ENCODE measurements at regions not wholly inside any gene's neighbourhood (a gene's known extent, or its start where the extent isn't known, plus 50 kb on each side); places are given as distances from the start of the nearest gene placed in this dataset.

DNA sequence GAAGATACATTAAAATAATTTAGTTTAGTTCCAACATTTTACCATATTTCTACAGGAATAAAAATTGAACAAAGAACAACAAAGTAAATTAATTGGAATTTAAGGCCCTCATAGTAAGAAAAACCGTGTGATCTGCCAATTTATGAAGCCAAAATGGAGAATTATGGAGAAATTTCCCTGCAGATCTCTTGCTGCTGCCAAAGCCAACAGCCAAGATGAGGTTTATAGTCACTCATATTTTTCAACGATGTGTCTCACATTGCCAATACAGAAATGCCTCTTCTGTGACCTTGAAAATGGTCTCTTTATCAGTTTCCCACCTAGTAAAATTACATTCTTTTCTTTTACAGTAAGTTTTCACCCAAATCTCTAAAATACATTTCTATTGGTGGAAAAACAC is 317.2 kb upstream of the FIGN start:
- WGBS, 2 experiments (ENCODE audit: extremely low coverage in 1 of 2, insufficient coverage in 1 of 2, insufficient read length in 1 of 2, insufficient replicate concordance in 2 of 2, low coverage in 1 of 2, low lambda C conversion rate in 2 of 2, missing lambda C conversion rate in 1 of 2) = 94% methylated on average over 2 of the region's 2 CpGs; no CpG with 5 or more reads in 1 of the 2 experiments
- Histone ChIP-seq H3K14ac (ENCODE audit: insufficient read length) (no peak overlapping the region), H2BK15ac (ENCODE audit: low read length) (no peak overlapping the region), H3K79me2 (ENCODE audit: control insufficient read depth in 1 of 2, insufficient read depth in 2 of 2, low read length in 2 of 2) (no peaks in the 10 kb centered on the region), H2AFZ (ENCODE audit: low read length) (no peak overlapping the region), H3K23ac (ENCODE audit: insufficient read length) (no peak overlapping the region), H3K27me3 (replicated peaks in 1 of 4; ENCODE audit: control insufficient read depth in 3 of 4, extremely low read depth in 1 of 4, insufficient read depth in 3 of 4, low read length in 3 of 4) (no peaks in the 10 kb centered on the region), H3K56ac (replicated peaks; ENCODE audit: insufficient read length, low read depth, low read length) (no peak overlapping the region), H3K79me1 (ENCODE audit: low read depth, low read length) (no peaks in the 10 kb centered on the region), H3K36me3 (ENCODE audit: control insufficient read depth in 2 of 4, insufficient read depth in 4 of 4, low read length in 3 of 4) (no peaks in the 10 kb centered on the region), H3K4ac (replicated peaks; ENCODE audit: insufficient read length, low read depth, low read length) (no peak overlapping the region), H3K18ac (ENCODE audit: extremely low read depth, low read length) (no peak overlapping the region), H2BK20ac (ENCODE audit: low read length) (no peak overlapping the region), H3K9ac (replicated peaks in 1 of 4; ENCODE audit: extremely low read depth in 1 of 4, low read depth in 3 of 4, low read length in 3 of 4) (no peak overlapping the region), H2BK5ac (ENCODE audit: low read depth, low read length) (no peak overlapping the region), H3K23me2 (ENCODE audit: low read depth, low read length) (no peaks in the 10 kb centered on the region), H2BK12ac (ENCODE audit: low read depth, low read length) (no peak overlapping the region), H3K9me3 (ENCODE audit: insufficient read depth in 2 of 2, low read depth in 1 of 2, low read length in 1 of 2) (no peaks in the 10 kb centered on the region), H3K4me2 (ENCODE audit: insufficient read depth in 1 of 2, low read depth in 2 of 2, low read length in 2 of 2) (no peak overlapping the region), H3K27ac (ENCODE audit: low read depth, low read length) (no peak overlapping the region), H4K91ac (replicated peaks; ENCODE audit: insufficient read length, low read length) (no peak overlapping the region), H2BK120ac (replicated peaks; ENCODE audit: low read depth, low read length) (no peak overlapping the region), H4K8ac (ENCODE audit: extremely low read depth, insufficient read depth, low read length) (no peak overlapping the region), H2AK5ac (ENCODE audit: low read depth, low read length) (no peak overlapping the region), H3K4me3 (ENCODE audit: extremely low read depth in 1 of 4, insufficient read depth in 2 of 4, low read depth in 3 of 4, low read length in 4 of 4) (no peak overlapping the region), H3K4me1 (replicated peaks in 1 of 4; ENCODE audit: control insufficient read depth in 3 of 4, insufficient read depth in 4 of 4, low read length in 3 of 4) (no peaks in the 10 kb centered on the region), H4K5ac (ENCODE audit: insufficient read length, low read depth, low read length) (no peak overlapping the region), H4K20me1 (replicated peaks in 1 of 2; ENCODE audit: control insufficient read depth in 1 of 2, insufficient read depth in 2 of 2, low read length in 2 of 2) (no peaks in the 10 kb centered on the region)
- ChIA-PET POLR2A (ENCODE audit: partially characterized antibody) (no interaction called here), CTCF (ENCODE audit: partially characterized antibody) (interaction anchor here (1.3 kb wide), 1 partner anchor 8 kb away, joined by 4 read pairs; no protein-coding TSS in a partner anchor)
- FAIRE-seq (no peak), DNase-seq (ENCODE audit: low read depth in 1 of 2, low spot score in 2 of 2) (no peak)
- TF ChIP-seq, protein P1, sequence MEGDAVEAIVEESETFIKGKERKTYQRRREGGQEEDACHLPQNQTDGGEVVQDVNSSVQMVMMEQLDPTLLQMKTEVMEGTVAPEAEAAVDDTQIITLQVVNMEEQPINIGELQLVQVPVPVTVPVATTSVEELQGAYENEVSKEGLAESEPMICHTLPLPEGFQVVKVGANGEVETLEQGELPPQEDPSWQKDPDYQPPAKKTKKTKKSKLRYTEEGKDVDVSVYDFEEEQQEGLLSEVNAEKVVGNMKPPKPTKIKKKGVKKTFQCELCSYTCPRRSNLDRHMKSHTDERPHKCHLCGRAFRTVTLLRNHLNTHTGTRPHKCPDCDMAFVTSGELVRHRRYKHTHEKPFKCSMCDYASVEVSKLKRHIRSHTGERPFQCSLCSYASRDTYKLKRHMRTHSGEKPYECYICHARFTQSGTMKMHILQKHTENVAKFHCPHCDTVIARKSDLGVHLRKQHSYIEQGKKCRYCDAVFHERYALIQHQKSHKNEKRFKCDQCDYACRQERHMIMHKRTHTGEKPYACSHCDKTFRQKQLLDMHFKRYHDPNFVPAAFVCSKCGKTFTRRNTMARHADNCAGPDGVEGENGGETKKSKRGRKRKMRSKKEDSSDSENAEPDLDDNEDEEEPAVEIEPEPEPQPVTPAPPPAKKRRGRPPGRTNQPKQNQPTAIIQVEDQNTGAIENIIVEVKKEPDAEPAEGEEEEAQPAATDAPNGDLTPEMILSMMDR (IDR thresholded peaks at IDR 0.05; ENCODE audit: control extremely low read depth in 1 of 3, insufficient read depth in 1 of 3, low read depth in 1 of 3, low read length in 3 of 3) = no peak
- no peak for TF ChIP-seq KDM1A (IDR thresholded peaks at IDR 0.05; ENCODE audit: borderline replicate concordance, low read length)
- TF ChIP-seq JUND (IDR thresholded peaks at IDR 0.05; ENCODE audit: low read length) = no peak
- no peak for TF ChIP-seq TEAD4 (IDR thresholded peaks at IDR 0.05; ENCODE audit: low read depth, low read length)
- TF ChIP-seq EGR1 (IDR thresholded peaks at IDR 0.05; ENCODE audit: borderline replicate concordance, low read depth, low read length) = no peak
- TF ChIP-seq YY1 (IDR thresholded peaks at IDR 0.05; ENCODE audit: low read depth, low read length) = no peak

Measured in H1 (cell line).